Omental fat pad (tissue), 3 donors: ENCODE measurements at regions not wholly inside any gene's neighbourhood (a gene's known extent, or its start where the extent isn't known, plus 50 kb on each side); places are given as distances from the start of the nearest gene placed in this dataset.

Source experiments
- ATAC-seq: fragments of 150-250 bp; one replicate; pipeline ENCODE4 v1.9.1; 2016; ENCODE audit warnings: mild to moderate bottlenecking, moderate library complexity; ENCODE audit not compliant: low FRiP score
- DNase-seq: peaks from one replicate; pipeline ENCODE4 v3.0.0-alpha.2; 2019; ENCODE audit warnings: low spot score
- CTCF ChIP-seq, 3 donors: fragments of 450-650 bp; IDR thresholded peaks; one replicate each; pipeline ENCODE4 v1.5.1; 2016 to 2017; ENCODE audit warnings: antibody characterized with exemption in 3 of 3, mild to moderate bottlenecking in 3 of 3, moderate library complexity in 2 of 3

GRCh38 chr12:93300611-93301021 is 77.1 kb upstream of the NUDT4 start:
- DNase-seq: no peak
- ATAC-seq: no peak
- no peak for TF ChIP-seq CTCF (IDR thresholded peaks at IDR 0.05)

GRCh38 chr12:93302331-93303229 is 75.1 kb upstream of the NUDT4 start:
- ATAC-seq (peak; percentile 84), DNase-seq (no peak)
- no peak for TF ChIP-seq CTCF (IDR thresholded peaks at IDR 0.05)

GRCh38 chr12:93306636-93307035 is 71.1 kb upstream of the NUDT4 start:
- no peak for TF ChIP-seq CTCF (IDR thresholded peaks at IDR 0.05)
- DNase-seq (no peak), ATAC-seq (no peak)

- DNase-seq (no peak), ATAC-seq (no peak)
- TF ChIP-seq CTCF (IDR thresholded peaks at IDR 0.05): no peak
These were observed 69.4 kb upstream of the NUDT4 start for GRCh38 chr12:93308281-93308680.

- no peak for TF ChIP-seq CTCF (IDR thresholded peaks at IDR 0.05)
- ATAC-seq: no peak
- no peak for DNase-seq
These were observed 65.9 kb upstream of the NUDT4 start for GRCh38 chr12:93311827-93312226.

- TF ChIP-seq CTCF (IDR thresholded peaks at IDR 0.05): no peak
- DNase-seq (no peak), ATAC-seq (no peak)
These were observed 63.6 kb upstream of the NUDT4 start for GRCh38 chr12:93314177-93314497.

- ATAC-seq (no peak), DNase-seq (no peak)
- TF ChIP-seq CTCF (IDR thresholded peaks at IDR 0.05): no peak
These were observed 62.3 kb upstream of the NUDT4 start for GRCh38 chr12:93315385-93315906.
